CD4-positive, alpha-beta memory T cell (primary cell): ENCODE measurements at regions not wholly inside any gene's neighbourhood (a gene's known extent, or its start where the extent isn't known, plus 50 kb on each side); places are given as distances from the start of the nearest gene placed in this dataset.

Experiments used
- CTCF ChIA-PET: fragments of 350-600 bp; sonication (Branson Sonifier 250); formaldehyde crosslinking; loops from one replicate; lab custom pipeline; 2021; ENCODE audit warnings: inconsistent platforms; ENCODE audit not compliant: partially characterized antibody; lab: Charles Lee
- POLR2A ChIA-PET: fragments of 350-600 bp; sonication (Branson Sonifier 250); formaldehyde crosslinking; loops from one replicate; lab custom pipeline; 2021; ENCODE audit not compliant: partially characterized antibody; lab: Charles Lee
- DNase-seq, 5 donors: peaks; one replicate each; pipeline versions ENCODE4 v3.0.0 to v3.0.0-alpha.2; 2020 to 2022; ENCODE audit warnings: mixed read lengths in 1 of 5
- H3K27ac ChIP-seq: one replicate; pipeline ENCODE4 v1.7.0; 2013; ENCODE audit warnings: low read depth, low read length
- H3K27me3 ChIP-seq: 2 replicates; pipeline ENCODE4 v1.7.0; 2013; ENCODE audit warnings: mild to moderate bottlenecking, low read length, moderate library complexity; ENCODE audit not compliant: insufficient read depth
- H3K36me3 ChIP-seq: 2 replicates; pipeline ENCODE4 v1.7.0; 2013; ENCODE audit warnings: mild to moderate bottlenecking, low read length, moderate library complexity; ENCODE audit not compliant: insufficient read depth
- H3K4me1 ChIP-seq: 2 replicates; pipeline ENCODE4 v1.7.0; 2013; ENCODE audit warnings: mild to moderate bottlenecking, low read length, moderate library complexity; ENCODE audit not compliant: insufficient read depth
- H3K4me3 ChIP-seq, 2 donors: one replicate each; pipeline ENCODE4 v1.7.0; 2013; ENCODE audit warnings: low read length in 2 of 2, mild to moderate bottlenecking in 1 of 2
- H3K9me3 ChIP-seq, 2 donors: one replicate each; pipeline ENCODE4 v1.7.0; 2013; ENCODE audit warnings: low read length in 2 of 2, control low read depth in 1 of 2; ENCODE audit not compliant: control insufficient read depth in 1 of 2
- H3K27ac Mint-ChIP-seq, 7 donors: one replicate each; pipeline ENCODE4 v1.8.0; 2020 to 2021; ENCODE audit warnings: mixed read lengths in 7 of 7, mild to moderate bottlenecking in 6 of 7, inconsistent platforms in 3 of 7, moderate library complexity in 3 of 7
- H3K27me3 Mint-ChIP-seq, 2 donors: one replicate each; pipeline ENCODE4 v1.8.0; 2020 to 2021; ENCODE audit warnings: mixed read lengths in 2 of 2
- H3K36me3 Mint-ChIP-seq, 2 donors: one replicate each; pipeline ENCODE4 v1.8.0; 2020 to 2021; ENCODE audit warnings: mixed read lengths in 2 of 2, inconsistent platforms in 1 of 2, mild to moderate bottlenecking in 1 of 2
- H3K4me1 Mint-ChIP-seq, 4 donors: one replicate each; pipeline ENCODE4 v1.8.0; 2020 to 2021; ENCODE audit warnings: mixed read lengths in 4 of 4, mild to moderate bottlenecking in 1 of 4
- H3K4me3 Mint-ChIP-seq, 8 donors: one replicate each; pipeline ENCODE4 v1.8.0; 2020 to 2021; ENCODE audit warnings: mixed read lengths in 8 of 8, mild to moderate bottlenecking in 7 of 8, moderate library complexity in 6 of 8, inconsistent platforms in 3 of 8
- H3K9me3 Mint-ChIP-seq, 8 donors: one replicate each; pipeline ENCODE4 v1.8.0; 2020 to 2021; ENCODE audit warnings: mixed read lengths in 8 of 8, mild to moderate bottlenecking in 5 of 8, inconsistent platforms in 3 of 8, moderate library complexity in 1 of 8
- intact Hi-C: fragments of 100-400 bp; cut with micrococcal nuclease; formaldehyde crosslinking; loops from one replicate; pipeline ENCODE4 v1.15.1; 2023

GRCh38 chr1:60972841-60973364 is 109.5 kb upstream of the NFIA start:
- Mint-ChIP-seq H3K9me3 (peaks cover 0 to 5% (median 0%) of the 10 kb centered on the region in 8 donors), H3K4me3 (no peak overlapping the region), H3K27me3 (peaks cover 9 to 27% of the 10 kb centered on the region in 2 donors), H3K27ac (no peak overlapping the region), H3K4me1 (no peaks in the 10 kb centered on the region), H3K36me3 (no peaks in the 10 kb centered on the region)
- intact Hi-C loops, result no loop called here
- DNase-seq, result no peak
- CTCF ChIA-PET, result interaction anchor here (0.5 kb wide), 1 partner anchor 481 kb away, joined by 4 read pairs; no protein-coding TSS in a partner anchor
- H3K36me3 ChIP-seq, result no peaks in the 10 kb centered on the region
- no peak overlapping the region for H3K4me3 ChIP-seq
- POLR2A ChIA-PET, result no interaction called here
- no peak overlapping the region for H3K27ac ChIP-seq
- H3K27me3 ChIP-seq, result no peaks in the 10 kb centered on the region
- no peaks in the 10 kb centered on the region for H3K4me1 ChIP-seq
- no peaks in the 10 kb centered on the region for H3K9me3 ChIP-seq

GRCh38 chr1:60971330-60971729 is 111.0 kb upstream of the NFIA start:
- ChIA-PET POLR2A (no interaction called here), CTCF (no interaction called here)
- Mint-ChIP-seq H3K9me3 (peaks cover 5 to 11% (median 8%) of the 10 kb centered on the region in 8 donors), H3K4me1 (no peaks in the 10 kb centered on the region), H3K36me3 (peaks cover 1 to 3% of the 10 kb centered on the region in 2 donors), H3K27ac (no peak overlapping the region), H3K4me3 (no peak overlapping the region), H3K27me3 (peaks cover 9 to 30% of the 10 kb centered on the region in 2 donors)
- Histone ChIP-seq H3K9me3 (no peaks in the 10 kb centered on the region), H3K27me3 (no peaks in the 10 kb centered on the region), H3K4me3 (no peak overlapping the region), H3K4me1 (no peaks in the 10 kb centered on the region), H3K36me3 (no peaks in the 10 kb centered on the region), H3K27ac (no peak overlapping the region)
- no peak for DNase-seq
- intact Hi-C loops, result loop anchor here (2.0 kb wide), 1 partner anchor 481 kb away; no protein-coding TSS in a partner anchor

GRCh38 chr1:60969971-60970509 is 112.3 kb upstream of the NFIA start:
- Mint-ChIP-seq H3K4me3 (no peak overlapping the region), H3K4me1 (no peaks in the 10 kb centered on the region), H3K27ac (no peak overlapping the region), H3K9me3 (peaks cover 5 to 21% (median 12%) of the 10 kb centered on the region in 8 donors), H3K27me3 (peaks cover 9 to 30% of the 10 kb centered on the region in 2 donors), H3K36me3 (peaks cover 1 to 3% of the 10 kb centered on the region in 2 donors)
- intact Hi-C loops, result loop anchor here (2.0 kb wide), 1 partner anchor 483 kb away; no protein-coding TSS in a partner anchor
- no peaks in the 10 kb centered on the region for H3K27me3 ChIP-seq
- no peaks in the 10 kb centered on the region for H3K4me1 ChIP-seq
- no peak overlapping the region for H3K27ac ChIP-seq
- no peak for DNase-seq
- ChIA-PET CTCF (interaction anchor here (1.2 kb wide), 1 partner anchor 9 kb away, joined by 3 read pairs; no protein-coding TSS in a partner anchor), POLR2A (no interaction called here)
- no peak overlapping the region for H3K4me3 ChIP-seq
- H3K9me3 ChIP-seq, result peaks cover 0 to 3% of the 10 kb centered on the region in 2 donors
- no peaks in the 10 kb centered on the region for H3K36me3 ChIP-seq

GRCh38 chr1:60965280-60965854 is 117.0 kb upstream of the NFIA start:
- H3K27me3 Mint-ChIP-seq, result peaks cover 12 to 23% of the 10 kb centered on the region in 2 donors
- no peaks in the 10 kb centered on the region for H3K4me1 Mint-ChIP-seq
- no peak overlapping the region for H3K4me3 ChIP-seq
- H3K9me3 Mint-ChIP-seq, result peaks cover 7 to 50% (median 26%) of the 10 kb centered on the region in 8 donors
- no peak overlapping the region for H3K27ac ChIP-seq
- POLR2A ChIA-PET, result no interaction called here
- H3K27me3 ChIP-seq, result no peaks in the 10 kb centered on the region
- H3K4me3 Mint-ChIP-seq, result no peak overlapping the region
- H3K36me3 Mint-ChIP-seq, result peaks cover 1 to 3% of the 10 kb centered on the region in 2 donors
- intact Hi-C loops, result no loop called here
- peaks cover 0 to 3% of the 10 kb centered on the region in 2 donors for H3K9me3 ChIP-seq
- no peak overlapping the region for H3K27ac Mint-ChIP-seq
- no peaks in the 10 kb centered on the region for H3K36me3 ChIP-seq
- no peak for DNase-seq
- H3K4me1 ChIP-seq, result no peaks in the 10 kb centered on the region
- CTCF ChIA-PET, result interaction anchor here (0.6 kb wide), 1 partner anchor 818 kb away, joined by 3 read pairs; no protein-coding TSS in a partner anchor

GRCh38 chr1:60963167-60963940 is 119.0 kb upstream of the NFIA start:
- Mint-ChIP-seq H3K4me3 (no peak overlapping the region), H3K36me3 (peaks cover 1 to 3% of the 10 kb centered on the region in 2 donors), H3K4me1 (no peaks in the 10 kb centered on the region), H3K27me3 (peaks cover 7 to 16% of the 10 kb centered on the region in 2 donors), H3K27ac (no peak overlapping the region), H3K9me3 (peaks cover 4 to 49% (median 26%) of the 10 kb centered on the region in 8 donors)
- H3K27ac ChIP-seq, result no peak overlapping the region
- no peaks in the 10 kb centered on the region for H3K4me1 ChIP-seq
- ChIA-PET CTCF (no interaction called here), POLR2A (no interaction called here)
- intact Hi-C loops, result no loop called here
- no peaks in the 10 kb centered on the region for H3K36me3 ChIP-seq
- no peak overlapping the region for H3K4me3 ChIP-seq
- peaks cover 0 to 3% of the 10 kb centered on the region in 2 donors for H3K9me3 ChIP-seq
- no peaks in the 10 kb centered on the region for H3K27me3 ChIP-seq
- no peak for DNase-seq

GRCh38 chr1:60960891-60961461 is 121.4 kb upstream of the NFIA start:
- Mint-ChIP-seq H3K27ac (no peak overlapping the region), H3K27me3 (peaks cover 9 to 20% of the 10 kb centered on the region in 2 donors), H3K9me3 (peaks cover 2 to 36% (median 18%) of the 10 kb centered on the region in 8 donors), H3K36me3 (no peaks in the 10 kb centered on the region), H3K4me3 (peak overlapping the region in 1 of 8 donors; percentile 16), H3K4me1 (no peaks in the 10 kb centered on the region)
- no peaks in the 10 kb centered on the region for H3K36me3 ChIP-seq
- intact Hi-C loops, result no loop called here
- H3K27me3 ChIP-seq, result no peaks in the 10 kb centered on the region
- ChIA-PET CTCF (no interaction called here), POLR2A (no interaction called here)
- no peaks in the 10 kb centered on the region for H3K4me1 ChIP-seq
- DNase-seq, result no peak
- no peak overlapping the region for H3K4me3 ChIP-seq
- no peak overlapping the region for H3K27ac ChIP-seq
- H3K9me3 ChIP-seq, result peaks cover 0 to 3% of the 10 kb centered on the region in 2 donors
